SK-N-SH (cell line): ENCODE measurements at regions not wholly inside any gene's neighbourhood (a gene's known extent, or its start where the extent isn't known, plus 50 kb on each side); places are given as distances from the start of the nearest gene placed in this dataset.

ENCODE experiments used
- CTCF ChIA-PET: fragments of 300-600, 350-600 bp; formaldehyde crosslinking; extraction: SDS; loops from one replicate; lab custom pipeline; 2021; lab: Yijun Ruan, JAX
- POLR2A ChIA-PET: fragments of 350-600 bp; sonication (Branson Sonifier 250); formaldehyde crosslinking; extraction: SDS; loops from one replicate; lab custom pipeline; 2020; ENCODE audit warnings: antibody characterized with exemption, inconsistent platforms; lab: Yijun Ruan, JAX
- DNase-seq: peaks from one replicate; pipeline ENCODE4 v3.0.0; 2012
- H2AFZ ChIP-seq: fragments of 200-600 bp; sonication (generic); 2 replicates; pipeline ENCODE4 v1.8.1; 2016; ENCODE audit warnings: antibody characterized with exemption, mild to moderate bottlenecking, low read depth
- H3F3A ChIP-seq: fragments of 200-600 bp; sonication (generic); replicated peaks from 2 replicates; pipeline ENCODE3; 2016; ENCODE audit warnings: antibody characterized with exemption, mild to moderate bottlenecking; ENCODE audit not compliant: insufficient read depth
- H3K27ac ChIP-seq, 2 experiments: fragments of 200-500 bp in 1 of 2; fragments of 200-600 bp in 1 of 2; sonication (Bioruptor generic) in 1 of 2; sonication (generic), shearing (Covaris generic) in 1 of 2; 2 replicates each; pipeline versions ENCODE4 v1.5.1 to v1.6.1; 2014 to 2016; ENCODE audit warnings: low read depth in 2 of 2, inconsistent platforms in 1 of 2, low read length in 1 of 2, mild to moderate bottlenecking in 1 of 2, mixed read lengths in 1 of 2
- H3K27me3 ChIP-seq: fragments of 200-600 bp; sonication (generic), shearing (Covaris generic); 2 replicates; pipeline ENCODE4 v1.6.1; 2016; ENCODE audit warnings: mixed run types; ENCODE audit not compliant: insufficient read depth
- H3K36me3 ChIP-seq, 2 experiments: fragments of 200-500 bp in 1 of 2; fragments of 200-600 bp in 1 of 2; sonication (Bioruptor generic) in 1 of 2; sonication (generic) in 1 of 2; replicated peaks in 1 of 2; 2 replicates each; pipeline versions ENCODE3 to v1.5.1; 2014 to 2016; ENCODE audit warnings: low read length in 1 of 2, mild to moderate bottlenecking in 1 of 2; ENCODE audit not compliant: insufficient read depth in 2 of 2, control insufficient read depth in 1 of 2
- H3K4me1 ChIP-seq, 2 experiments: fragments of 200-500 bp in 1 of 2; fragments of 200-600 bp in 1 of 2; sonication (Bioruptor generic) in 1 of 2; sonication (generic), shearing (Covaris generic) in 1 of 2; 2 replicates each; pipeline versions ENCODE4 v1.5.1 to v1.6.1; 2014 to 2016; ENCODE audit warnings: low read depth in 1 of 2, low read length in 1 of 2, mixed run types in 1 of 2; ENCODE audit not compliant: insufficient read depth in 2 of 2, control insufficient read depth in 1 of 2
- H3K4me2 ChIP-seq: fragments of 200-600 bp; sonication (generic), shearing (Covaris generic); 2 replicates; pipeline ENCODE4 v1.6.1; 2017; ENCODE audit warnings: mixed run types
- H3K4me3 ChIP-seq, 2 experiments: fragments of 200-500 bp in 1 of 2; fragments of 200-600 bp in 1 of 2; sonication (Bioruptor generic) in 1 of 2; sonication (generic), shearing (Covaris generic) in 1 of 2; 2 replicates each; pipeline versions ENCODE4 v1.5.1 to v1.8.1; 2014 to 2016; ENCODE audit warnings: low read depth in 2 of 2, inconsistent platforms in 1 of 2, low read length in 1 of 2, mild to moderate bottlenecking in 1 of 2, mixed read lengths in 1 of 2, moderate library complexity in 1 of 2
- H3K79me2 ChIP-seq: fragments of 200-600 bp; sonication (generic); 2 replicates; pipeline ENCODE4 v1.8.1; 2017; ENCODE audit warnings: mild to moderate bottlenecking; ENCODE audit not compliant: insufficient read depth
- H3K9ac ChIP-seq: fragments of 200-600 bp; sonication (generic); 2 replicates; pipeline ENCODE4 v1.6.1; 2017; ENCODE audit warnings: mixed run types
- H3K9me2 ChIP-seq: fragments of 200-600 bp; sonication (generic); 2 replicates; pipeline ENCODE4 v1.6.1; 2017; ENCODE audit warnings: mixed run types
- H3K9me3 ChIP-seq: fragments of 200-600 bp; sonication (generic); 2 replicates; pipeline ENCODE4 v1.6.1; 2017; ENCODE audit warnings: mixed run types, mild to moderate bottlenecking, moderate library complexity
- H4K20me1 ChIP-seq: fragments of 200-600 bp; sonication (generic); 2 replicates; pipeline ENCODE4 v1.6.1; 2017; ENCODE audit warnings: mild to moderate bottlenecking, mixed run types; ENCODE audit not compliant: insufficient read depth
- EP300 ChIP-seq, 2 experiments: IDR thresholded peaks; 2 replicates each; pipeline versions ENCODE4 v1.4.0 to v1.6.1; 2012; ENCODE audit warnings: borderline replicate concordance in 1 of 2, low read depth in 1 of 2, low read length in 1 of 2
- FOSL2 ChIP-seq: IDR thresholded peaks from 2 replicates; pipeline ENCODE4 v1.4.0; 2012; ENCODE audit warnings: low read depth, mild to moderate bottlenecking, moderate library complexity, borderline replicate concordance
- IRF3 ChIP-seq: fragments of 150-350 bp; IDR thresholded peaks from 2 replicates; pipeline ENCODE4 v1.6.1; 2016; ENCODE audit warnings: mild to moderate bottlenecking, low read depth, low read length
- MAX ChIP-seq: IDR thresholded peaks from 2 replicates; pipeline ENCODE4 v1.4.0; 2012; ENCODE audit warnings: low read depth
- MXI1 ChIP-seq: IDR thresholded peaks from 2 replicates; pipeline ENCODE4 v1.6.1; 2012; ENCODE audit warnings: mild to moderate bottlenecking, low read depth, low read length, improper control_type of control experiment
- NFIC ChIP-seq: IDR thresholded peaks from 2 replicates; pipeline ENCODE4 v1.4.0; 2012; ENCODE audit warnings: borderline replicate concordance
- NRF1 ChIP-seq: IDR thresholded peaks from 2 replicates; pipeline ENCODE4 v1.6.1; 2012; ENCODE audit warnings: low read depth, mild to moderate bottlenecking, low read length
- POLR2AphosphoS5 ChIP-seq: IDR thresholded peaks from 2 replicates; pipeline ENCODE4 v1.6.1; 2012; ENCODE audit warnings: low read depth, low read length
- RCOR1 ChIP-seq: fragments of 150-350 bp; IDR thresholded peaks from 2 replicates; pipeline ENCODE4 v1.6.1; 2017; ENCODE audit warnings: antibody characterized with exemption, low read length
- REST ChIP-seq: IDR thresholded peaks from 2 replicates; pipeline ENCODE4 v1.6.1; 2012; ENCODE audit warnings: mild to moderate bottlenecking, low read depth, low read length, moderate library complexity
- RFX5 ChIP-seq: IDR thresholded peaks from 2 replicates; pipeline ENCODE4 v1.6.1; 2012; ENCODE audit warnings: mild to moderate bottlenecking, improper control_type of control experiment, low read length
- RXRA ChIP-seq: IDR thresholded peaks from 2 replicates; pipeline ENCODE4 v1.4.0; 2012; ENCODE audit warnings: low read depth, mild to moderate bottlenecking, borderline replicate concordance
- SMC3 ChIP-seq: IDR thresholded peaks from 2 replicates; pipeline ENCODE4 v1.6.1; 2012; ENCODE audit warnings: low read depth, low read length, improper control_type of control experiment
- TCF12 ChIP-seq: IDR thresholded peaks from 2 replicates; pipeline ENCODE4 v1.4.0; 2012
- USF1 ChIP-seq: IDR thresholded peaks from 2 replicates; pipeline ENCODE4 v1.4.0; 2012; ENCODE audit warnings: low read depth, borderline replicate concordance
- WGBS: methylation state at CpG from one replicate; pipeline ENCODE4 v1.1.6; 2017; ENCODE audit warnings: low lambda C conversion rate; 5-methylcytosine and 5-hydroxymethylcytosine counted together

- H3K36me3 ChIP-seq, result no peaks in the 10 kb centered on the region
- no peak overlapping the region; the same call in 1 of the 2 replicates for H2AFZ ChIP-seq
- no peak overlapping the region for H3K27ac ChIP-seq
- TF ChIP-seq NFIC (no peak), TCF12 (no peak), MAX (no peak), EP300 (IDR thresholded peaks at IDR 0.05; ENCODE audit: borderline replicate concordance in 1 of 2, low read depth in 1 of 2, low read length in 1 of 2) (no peak), IRF3 (no peak), NRF1 (no peak)
- TF ChIP-seq, all 33 proteins: peak for 0
- Histone ChIP-seq H3K27me3 (no peaks in the 10 kb centered on the region), H3F3A (peaks cover 6% of the 10 kb centered on the region), H3K9me2 (no peaks in the 10 kb centered on the region), H3K79me2 (no peaks in the 10 kb centered on the region), H3K9ac (no peak overlapping the region), H4K20me1 (no peaks in the 10 kb centered on the region), H3K9me3 (peaks cover 7% of the 10 kb centered on the region; the same call in 1 of the 2 replicates), H3K4me3 (no peak overlapping the region), H3K4me1 (peaks cover 0 to 8% of the 10 kb centered on the region in 2 experiments; a peak in 1 of 4 replicates), H3K4me2 (peak overlapping the region; percentile 5; the same call in 1 of the 2 replicates)
- WGBS, result 74% methylated on average over 4 of the region's 4 CpGs
- CTCF ChIA-PET, result interaction anchor here (1.2 to 1.4 kb wide), 2 partner anchors 20 to 41 kb away, joined by 4 to 5 read pairs; no protein-coding TSS in a partner anchor
- DNase-seq, result no peak
- POLR2A ChIA-PET, result no interaction called here
Observed at GRCh38 chr3:66098436-66098835, 59.7 kb upstream of the MAGI1 start.

GRCh38 chr3:66097647-66098046, 58.9 kb upstream of the MAGI1 start:
- Histone ChIP-seq H3K4me2 (no peak overlapping the region), H3K4me1 (peaks cover 0 to 8% of the 10 kb centered on the region in 2 experiments; a peak in 1 of 4 replicates), H3K4me3 (no peak overlapping the region), H3K9me3 (peaks cover 7% of the 10 kb centered on the region; the same call in 1 of the 2 replicates), H3K27me3 (no peaks in the 10 kb centered on the region), H3K9ac (no peak overlapping the region), H4K20me1 (no peaks in the 10 kb centered on the region), H3K9me2 (no peaks in the 10 kb centered on the region), H3F3A (peaks cover 9% of the 10 kb centered on the region), H2AFZ (no peak overlapping the region), H3K27ac (no peak overlapping the region), H3K79me2 (no peaks in the 10 kb centered on the region), H3K36me3 (no peaks in the 10 kb centered on the region)
- POLR2A ChIA-PET, result no interaction called here
- DNase-seq, result no peak
- WGBS, result 90% methylated on average over 4 of the region's 4 CpGs
- TF ChIP-seq FOSL2 (no peak), RCOR1 (no peak), REST (no peak), RXRA (no peak), MXI1 (no peak), USF1 (no peak), SMC3 (no peak), NFIC (no peak), POLR2AphosphoS5 (no peak), MAX (no peak), RFX5 (no peak)
- CTCF ChIA-PET, result no interaction called here
